K562 (cell line): ENCODE measurements at regions not wholly inside any gene's neighbourhood (a gene's known extent, or its start where the extent isn't known, plus 50 kb on each side); places are given as distances from the start of the nearest gene placed in this dataset.

ENCODE experiments used
- KDM2B ChIP-seq: fragments of 250-450 bp; sonication (Bioruptor Pico); IDR thresholded peaks from 2 replicates; pipeline ENCODE4 v1.8.0; 2021; ENCODE audit warnings: mild to moderate bottlenecking, moderate library complexity
- ZNF274 ChIP-seq: IDR thresholded peaks from 2 replicates; pipeline ENCODE4 v1.6.1; 2011; ENCODE audit warnings: low read depth, mild to moderate bottlenecking, low read length, moderate library complexity, borderline replicate concordance
- TF ChIP-seq, protein P1 (sequence below), 2 experiments: fragments of 450-650 bp; IDR thresholded peaks; 2 replicates each; pipeline ENCODE4 v1.6.1; 2016
- TF ChIP-seq, protein P2 (sequence below), 3 experiments: fragments of 200-800 bp in 1 of 3; fragments of 250-450 bp in 1 of 3; fragments of 450-650 bp in 1 of 3; sonication (Bioruptor Pico) in 1 of 3; sonication (Bioruptor generic) in 1 of 3; formaldehyde crosslinking in 1 of 3; IDR thresholded peaks; 2 replicates each; pipeline versions ENCODE4 v1.6.1 to v1.8.0; 2016 to 2022; ENCODE audit warnings: mild to moderate bottlenecking in 2 of 3, missing genetic modification characterization in 2 of 3, missing compliant biosample characterization in 1 of 3, moderate library complexity in 1 of 3
- TF ChIP-seq, protein P3 (sequence below): sonication (generic); formaldehyde crosslinking; IDR thresholded peaks from 2 replicates; pipeline ENCODE4 v1.8.0; 2022; ENCODE audit warnings: missing genetic modification reagents, mild to moderate bottlenecking, borderline replicate concordance

DNA sequence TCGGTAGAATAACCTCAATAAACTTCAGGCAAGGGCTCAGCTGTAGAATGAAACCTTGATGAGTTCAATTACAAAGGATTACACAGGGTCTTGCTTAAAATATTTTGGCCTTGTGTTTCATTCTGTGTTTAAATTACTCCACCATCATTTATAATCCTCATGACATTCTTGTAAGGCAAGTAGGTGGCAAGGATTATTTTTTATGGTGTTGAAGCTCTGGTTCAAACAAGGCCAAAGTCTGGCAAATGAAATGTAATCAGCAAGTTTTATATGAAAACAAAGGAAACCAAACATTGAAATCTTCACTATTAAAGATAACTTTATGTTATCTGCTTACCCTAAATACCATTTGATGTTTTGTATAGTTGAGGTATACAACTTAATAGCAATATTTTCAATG is 221.3 kb upstream of the HES1 start (continued):
- TF ChIP-seq, protein P1, sequence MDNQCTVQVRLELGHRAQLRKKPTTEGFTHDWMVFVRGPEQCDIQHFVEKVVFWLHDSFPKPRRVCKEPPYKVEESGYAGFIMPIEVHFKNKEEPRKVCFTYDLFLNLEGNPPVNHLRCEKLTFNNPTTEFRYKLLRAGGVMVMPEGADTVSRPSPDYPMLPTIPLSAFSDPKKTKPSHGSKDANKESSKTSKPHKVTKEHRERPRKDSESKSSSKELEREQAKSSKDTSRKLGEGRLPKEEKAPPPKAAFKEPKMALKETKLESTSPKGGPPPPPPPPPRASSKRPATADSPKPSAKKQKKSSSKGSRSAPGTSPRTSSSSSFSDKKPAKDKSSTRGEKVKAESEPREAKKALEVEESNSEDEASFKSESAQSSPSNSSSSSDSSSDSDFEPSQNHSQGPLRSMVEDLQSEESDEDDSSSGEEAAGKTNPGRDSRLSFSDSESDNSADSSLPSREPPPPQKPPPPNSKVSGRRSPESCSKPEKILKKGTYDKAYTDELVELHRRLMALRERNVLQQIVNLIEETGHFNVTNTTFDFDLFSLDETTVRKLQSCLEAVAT (IDR thresholded peaks at IDR 0.05) = no peak
- TF ChIP-seq KDM2B = no peak
- TF ChIP-seq, protein P2, sequence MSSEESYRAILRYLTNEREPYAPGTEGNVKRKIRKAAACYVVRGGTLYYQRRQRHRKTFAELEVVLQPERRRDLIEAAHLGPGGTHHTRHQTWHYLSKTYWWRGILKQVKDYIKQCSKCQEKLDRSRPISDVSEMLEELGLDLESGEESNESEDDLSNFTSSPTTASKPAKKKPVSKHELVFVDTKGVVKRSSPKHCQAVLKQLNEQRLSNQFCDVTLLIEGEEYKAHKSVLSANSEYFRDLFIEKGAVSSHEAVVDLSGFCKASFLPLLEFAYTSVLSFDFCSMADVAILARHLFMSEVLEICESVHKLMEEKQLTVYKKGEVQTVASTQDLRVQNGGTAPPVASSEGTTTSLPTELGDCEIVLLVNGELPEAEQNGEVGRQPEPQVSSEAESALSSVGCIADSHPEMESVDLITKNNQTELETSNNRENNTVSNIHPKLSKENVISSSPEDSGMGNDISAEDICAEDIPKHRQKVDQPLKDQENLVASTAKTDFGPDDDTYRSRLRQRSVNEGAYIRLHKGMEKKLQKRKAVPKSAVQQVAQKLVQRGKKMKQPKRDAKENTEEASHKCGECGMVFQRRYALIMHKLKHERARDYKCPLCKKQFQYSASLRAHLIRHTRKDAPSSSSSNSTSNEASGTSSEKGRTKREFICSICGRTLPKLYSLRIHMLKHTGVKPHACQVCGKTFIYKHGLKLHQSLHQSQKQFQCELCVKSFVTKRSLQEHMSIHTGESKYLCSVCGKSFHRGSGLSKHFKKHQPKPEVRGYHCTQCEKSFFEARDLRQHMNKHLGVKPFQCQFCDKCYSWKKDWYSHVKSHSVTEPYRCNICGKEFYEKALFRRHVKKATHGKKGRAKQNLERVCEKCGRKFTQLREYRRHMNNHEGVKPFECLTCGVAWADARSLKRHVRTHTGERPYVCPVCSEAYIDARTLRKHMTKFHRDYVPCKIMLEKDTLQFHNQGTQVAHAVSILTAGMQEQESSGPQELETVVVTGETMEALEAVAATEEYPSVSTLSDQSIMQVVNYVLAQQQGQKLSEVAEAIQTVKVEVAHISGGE (CRISPR knock-in tag; IDR thresholded peaks at IDR 0.05) = no peak
- TF ChIP-seq, protein P3, sequence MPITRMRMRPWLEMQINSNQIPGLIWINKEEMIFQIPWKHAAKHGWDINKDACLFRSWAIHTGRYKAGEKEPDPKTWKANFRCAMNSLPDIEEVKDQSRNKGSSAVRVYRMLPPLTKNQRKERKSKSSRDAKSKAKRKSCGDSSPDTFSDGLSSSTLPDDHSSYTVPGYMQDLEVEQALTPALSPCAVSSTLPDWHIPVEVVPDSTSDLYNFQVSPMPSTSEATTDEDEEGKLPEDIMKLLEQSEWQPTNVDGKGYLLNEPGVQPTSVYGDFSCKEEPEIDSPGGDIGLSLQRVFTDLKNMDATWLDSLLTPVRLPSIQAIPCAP (CRISPR knock-in tag) = no peak
- no peak for TF ChIP-seq ZNF274
- TF ChIP-seq, all 486 proteins: peak for 0
